HEK293 (cell line): ENCODE measurements at regions not wholly inside any gene's neighbourhood (a gene's known extent, or its start where the extent isn't known, plus 50 kb on each side); places are given as distances from the start of the nearest gene placed in this dataset.

ENCODE experiments used
- CTCF ChIA-PET: fragments of 350-600 bp; formaldehyde crosslinking; extraction: SDS; loops from one replicate; lab custom pipeline; 2021; ENCODE audit warnings: antibody characterized with exemption; lab: Yijun Ruan, JAX
- POLR2A ChIA-PET: fragments of 300-600 bp; formaldehyde crosslinking; extraction: SDS; loops from one replicate; lab custom pipeline; 2020; ENCODE audit warnings: antibody characterized with exemption, inconsistent platforms; lab: Yijun Ruan, JAX
- H3K27ac ChIP-seq: fragments of 200-500 bp; sonication (Bioruptor generic); 2 replicates; pipeline ENCODE4 v1.5.1; 2014; ENCODE audit warnings: low read depth, low read length, control low read depth, inconsistent platforms; ENCODE audit errors: extremely low read depth
- H3K36me3 ChIP-seq, 2 experiments: fragments of 200-500 bp in 1 of 2; sonication (Bioruptor generic) in 1 of 2; 1 replicate in 1 of 2; 2 replicates in 1 of 2; pipeline ENCODE4 v1.5.1; 2014 to 2017; ENCODE audit warnings: inconsistent platforms in 2 of 2, low read length in 2 of 2; ENCODE audit not compliant: control insufficient read depth in 2 of 2, insufficient read depth in 1 of 2
- H3K4me1 ChIP-seq: fragments of 200-500 bp; sonication (Bioruptor generic); 2 replicates; pipeline ENCODE4 v1.5.1; 2014; ENCODE audit warnings: mild to moderate bottlenecking, low read length, inconsistent platforms; ENCODE audit not compliant: control insufficient read depth, insufficient read depth
- H3K4me3 ChIP-seq: 2 replicates; pipeline ENCODE4 v1.5.1; 2011; ENCODE audit warnings: low read depth, mild to moderate bottlenecking, control low read depth, low read length, moderate library complexity
- H3K9me3 ChIP-seq: fragments of 200-500 bp; sonication (Bioruptor generic); 2 replicates; pipeline ENCODE4 v1.5.1; 2014; ENCODE audit warnings: low read depth, low read length, inconsistent platforms; ENCODE audit not compliant: control insufficient read depth, insufficient read depth
- EGR2 ChIP-seq: fragments of 450-650 bp; formaldehyde crosslinking; IDR thresholded peaks from 2 replicates; pipeline ENCODE4 v1.5.1; 2016; ENCODE audit warnings: low read depth, missing biosample characterization, missing genetic modification characterization
- GLIS2 ChIP-seq: fragments of 450-650 bp; formaldehyde crosslinking; IDR thresholded peaks from 2 replicates; pipeline ENCODE4 v1.5.1; 2016; ENCODE audit warnings: missing biosample characterization, missing genetic modification characterization
- HIC1 ChIP-seq: fragments of 450-650 bp; formaldehyde crosslinking; IDR thresholded peaks from 2 replicates; pipeline ENCODE4 v1.5.1; 2016; ENCODE audit warnings: missing biosample characterization, missing genetic modification characterization
- HOXD13 ChIP-seq: sonication (generic); formaldehyde crosslinking; IDR thresholded peaks from 2 replicates; pipeline ENCODE4 v1.8.0; 2022; ENCODE audit warnings: missing genetic modification reagents, borderline replicate concordance
- KLF1 ChIP-seq: fragments of 450-650 bp; formaldehyde crosslinking; IDR thresholded peaks from 2 replicates; pipeline ENCODE4 v1.5.1; 2016; ENCODE audit warnings: missing biosample characterization, missing genetic modification characterization
- OVOL3 ChIP-seq: fragments of 450-650 bp; formaldehyde crosslinking; IDR thresholded peaks from 2 replicates; pipeline ENCODE4 v1.5.1; 2016; ENCODE audit warnings: missing biosample characterization, missing genetic modification characterization
- PRDM2 ChIP-seq: fragments of 450-650 bp; formaldehyde crosslinking; IDR thresholded peaks from 2 replicates; pipeline ENCODE4 v1.5.1; 2016; ENCODE audit warnings: missing biosample characterization, missing genetic modification characterization, borderline replicate concordance
- SCRT2 ChIP-seq: fragments of 450-650 bp; formaldehyde crosslinking; IDR thresholded peaks from 2 replicates; pipeline ENCODE4 v1.5.1; 2016; ENCODE audit warnings: missing biosample characterization, missing genetic modification characterization
- WT1 ChIP-seq: fragments of 450-650 bp; formaldehyde crosslinking; IDR thresholded peaks from 2 replicates; pipeline ENCODE4 v1.5.1; 2016; ENCODE audit warnings: missing biosample characterization, missing genetic modification characterization
- YY2 ChIP-seq: fragments of 450-650 bp; formaldehyde crosslinking; IDR thresholded peaks from 2 replicates; pipeline ENCODE4 v1.5.1; 2016; ENCODE audit warnings: missing biosample characterization, missing genetic modification characterization
- ZBTB48 ChIP-seq: fragments of 450-650 bp; formaldehyde crosslinking; IDR thresholded peaks from 2 replicates; pipeline ENCODE4 v1.5.1; 2016; ENCODE audit warnings: missing biosample characterization, missing genetic modification characterization
- ZBTB8A ChIP-seq: fragments of 450-650 bp; formaldehyde crosslinking; IDR thresholded peaks from 2 replicates; pipeline ENCODE4 v1.5.1; 2016; ENCODE audit warnings: missing biosample characterization, missing genetic modification characterization
- ZFP69B ChIP-seq: fragments of 450-650 bp; formaldehyde crosslinking; IDR thresholded peaks from 2 replicates; pipeline ENCODE4 v1.5.1; 2016; ENCODE audit warnings: missing biosample characterization, missing genetic modification characterization
- ZNF155 ChIP-seq: fragments of 450-650 bp; formaldehyde crosslinking; IDR thresholded peaks from 2 replicates; pipeline ENCODE4 v1.5.1; 2016; ENCODE audit warnings: missing biosample characterization, missing genetic modification characterization
- ZNF16 ChIP-seq: fragments of 450-650 bp; formaldehyde crosslinking; IDR thresholded peaks from 2 replicates; pipeline ENCODE4 v1.5.1; 2016; ENCODE audit warnings: low read depth, missing biosample characterization, missing genetic modification characterization
- ZNF221 ChIP-seq: fragments of 450-650 bp; formaldehyde crosslinking; IDR thresholded peaks from 2 replicates; pipeline ENCODE4 v1.5.1; 2017; ENCODE audit warnings: missing biosample characterization, missing genetic modification characterization, borderline replicate concordance
- ZNF223 ChIP-seq: fragments of 450-650 bp; formaldehyde crosslinking; IDR thresholded peaks from 2 replicates; pipeline ENCODE4 v1.5.1; 2016; ENCODE audit warnings: missing biosample characterization, missing genetic modification characterization
- ZNF292 ChIP-seq: fragments of 450-650 bp; formaldehyde crosslinking; IDR thresholded peaks from 2 replicates; pipeline ENCODE4 v1.5.1; 2016; ENCODE audit warnings: low read depth, missing biosample characterization, missing genetic modification characterization, borderline replicate concordance
- ZNF350 ChIP-seq: fragments of 450-650 bp; formaldehyde crosslinking; IDR thresholded peaks from 2 replicates; pipeline ENCODE4 v1.5.0; 2017; ENCODE audit warnings: missing biosample characterization, mild to moderate bottlenecking, missing genetic modification characterization
- ZNF37A ChIP-seq: fragments of 450-650 bp; IDR thresholded peaks from 2 replicates; pipeline ENCODE4 v1.5.1; 2018; ENCODE audit warnings: missing biosample characterization, missing genetic modification characterization
- ZNF48 ChIP-seq: fragments of 450-650 bp; formaldehyde crosslinking; IDR thresholded peaks from 2 replicates; pipeline ENCODE4 v1.5.1; 2016; ENCODE audit warnings: missing biosample characterization, missing genetic modification characterization
- ZNF521 ChIP-seq: fragments of 450-650 bp; formaldehyde crosslinking; IDR thresholded peaks from 2 replicates; pipeline ENCODE4 v1.5.1; 2017; ENCODE audit warnings: missing biosample characterization, mild to moderate bottlenecking, missing genetic modification characterization
- ZNF548 ChIP-seq: fragments of 450-650 bp; formaldehyde crosslinking; IDR thresholded peaks from 2 replicates; pipeline ENCODE4 v1.5.1; 2016; ENCODE audit warnings: missing biosample characterization, missing genetic modification characterization
- ZNF777 ChIP-seq: fragments of 450-650 bp; formaldehyde crosslinking; IDR thresholded peaks from 2 replicates; pipeline ENCODE4 v1.5.1; 2017; ENCODE audit warnings: missing biosample characterization, missing genetic modification characterization, borderline replicate concordance
- ZNF791 ChIP-seq: fragments of 450-650 bp; formaldehyde crosslinking; IDR thresholded peaks from 2 replicates; pipeline ENCODE4 v1.5.1; 2016; ENCODE audit warnings: missing biosample characterization, missing genetic modification characterization

- TF ChIP-seq SCRT2 (no peak), ZBTB8A (no peak), WT1 (no peak)
Observed at GRCh38 chr20:22338140-22338708, 246.1 kb downstream of the FOXA2 start (continued).

GRCh38 chr20:22335210-22335609 is 249.2 kb downstream of the FOXA2 start:
- H3K4me1 ChIP-seq: no peaks in the 10 kb centered on the region
- TF ChIP-seq ZNF350 (tag by site-specific recombination) (no peak), ZNF223 (tag by site-specific recombination) (no peak), ZNF16 (no peak), SCRT2 (no peak), ZNF221 (tag by site-specific recombination) (no peak), ZNF37A (tag by site-specific recombination) (no peak), ZBTB48 (tag by site-specific recombination) (no peak), GLIS2 (tag by site-specific recombination) (no peak), ZNF521 (tag by site-specific recombination) (no peak), ZNF48 (tag by site-specific recombination) (no peak), OVOL3 (tag by site-specific recombination) (no peak), PRDM2 (no peak)
- TF ChIP-seq, all 188 proteins: peak for 0
- H3K27ac ChIP-seq: no peak overlapping the region
- H3K4me3 ChIP-seq: no peak overlapping the region
- no peaks in the 10 kb centered on the region for H3K36me3 ChIP-seq
- H3K9me3 ChIP-seq: no peaks in the 10 kb centered on the region
- ChIA-PET CTCF (interaction anchor here (0.7 to 5.7 kb wide), 14 partner anchors 19 to 1004 kb away, joined by 3 to 45 read pairs (median 4); no protein-coding TSS in a partner anchor), POLR2A (no interaction called here)

GRCh38 chr20:22333885-22334545 is 250.4 kb downstream of the FOXA2 start:
- no peaks in the 10 kb centered on the region for H3K4me1 ChIP-seq
- no peak overlapping the region for H3K4me3 ChIP-seq
- POLR2A ChIA-PET: no interaction called here
- H3K27ac ChIP-seq: no peak overlapping the region
- H3K9me3 ChIP-seq: no peaks in the 10 kb centered on the region
- no peaks in the 10 kb centered on the region for H3K36me3 ChIP-seq
- CTCF ChIA-PET: interaction anchor here (0.6 to 5.7 kb wide), 15 partner anchors 15 to 1006 kb away, joined by 3 to 45 read pairs (median 4); no protein-coding TSS in a partner anchor
- no peak for TF ChIP-seq EGR2 (tag by site-specific recombination)
- no peak for TF ChIP-seq ZNF777
- TF ChIP-seq ZNF292 (tag by site-specific recombination): no peak
- no peak for TF ChIP-seq HIC1
- no peak for TF ChIP-seq OVOL3 (tag by site-specific recombination)
- TF ChIP-seq ZNF548 (tag by site-specific recombination): no peak
- TF ChIP-seq ZNF350 (tag by site-specific recombination): no peak
- TF ChIP-seq HOXD13 (CRISPR knock-in tag): no peak
- TF ChIP-seq ZFP69B (tag by site-specific recombination): no peak
- no peak for TF ChIP-seq ZNF791
- TF ChIP-seq KLF1 (tag by site-specific recombination): no peak
- no peak for TF ChIP-seq YY2
- TF ChIP-seq ZNF155 (tag by site-specific recombination): no peak
